Activated B cell treated with CpG ODN at 0.5 μM for 24 hours (primary cell): ENCODE measurements at regions not wholly inside any gene's neighbourhood (a gene's known extent, or its start where the extent isn't known, plus 50 kb on each side); places are given as distances from the start of the nearest gene placed in this dataset.

Experiments used
- ATAC-seq: fragments of 200-7000 bp; cut with Tn5 transposase; one replicate; pipeline ENCODE4 v1.10.0; 2021; ENCODE audit warnings: low read depth, mild to moderate bottlenecking, moderate library complexity
- CTCF ChIA-PET: fragments of 350-600 bp; sonication (Branson Sonifier 250); formaldehyde crosslinking; loops from one replicate; lab custom pipeline; 2021; ENCODE audit warnings: antibody characterized with exemption; lab: Charles Lee
- POLR2A ChIA-PET: fragments of 350-600 bp; sonication (Branson Sonifier 250); formaldehyde crosslinking; loops from one replicate; lab custom pipeline; 2021; ENCODE audit warnings: antibody characterized with exemption; lab: Charles Lee
- DNase-seq: peaks from one replicate; pipeline ENCODE4 v3.0.0; 2022
- H3K27ac Mint-ChIP-seq: one replicate; pipeline ENCODE4 v1.8.0; 2020; ENCODE audit warnings: mixed read lengths
- H3K27me3 Mint-ChIP-seq: one replicate; pipeline ENCODE4 v1.8.0; 2021; ENCODE audit warnings: mixed read lengths
- H3K36me3 Mint-ChIP-seq: one replicate; pipeline ENCODE4 v1.8.0; 2021; ENCODE audit warnings: low read depth, mixed read lengths
- H3K4me1 Mint-ChIP-seq: one replicate; pipeline ENCODE4 v1.8.0; 2021; ENCODE audit warnings: mixed read lengths
- H3K4me3 Mint-ChIP-seq: one replicate; pipeline ENCODE4 v1.8.0; 2020; ENCODE audit warnings: mild to moderate bottlenecking, mixed read lengths
- H3K9me3 Mint-ChIP-seq: one replicate; pipeline ENCODE4 v1.8.0; 2020; ENCODE audit warnings: mixed read lengths
- CTCF ChIP-seq: fragments of 200-600 bp; IDR thresholded peaks from one replicate; pipeline ENCODE4 v1.8.0; 2022; ENCODE audit warnings: antibody characterized with exemption, mild to moderate bottlenecking
- intact Hi-C: fragments of 100-400 bp; cut with micrococcal nuclease; formaldehyde crosslinking; loops from one replicate; pipeline ENCODE4 v1.15.1; 2024

- no peak for ATAC-seq
- no peaks in the 10 kb centered on the region for H3K36me3 Mint-ChIP-seq
- no peak overlapping the region for H3K4me3 Mint-ChIP-seq
- H3K4me1 Mint-ChIP-seq = no peaks in the 10 kb centered on the region
- intact Hi-C loops = no loop called here
- DNase-seq = no peak
- no peak for TF ChIP-seq CTCF
- no peak overlapping the region for H3K27ac Mint-ChIP-seq
- H3K9me3 Mint-ChIP-seq = peaks cover 4% of the 10 kb centered on the region
- H3K27me3 Mint-ChIP-seq = no peaks in the 10 kb centered on the region
- ChIA-PET CTCF (no interaction called here), POLR2A (no interaction called here)
Measured at GRCh38 chr2:215507836-215508235, 72.0 kb upstream of the FN1 start.

GRCh38 chr2:215507136-215507535, 71.3 kb upstream of the FN1 start:
- ATAC-seq (no peak), DNase-seq (no peak)
- CTCF ChIA-PET = no interaction called here
- H3K36me3 Mint-ChIP-seq = no peaks in the 10 kb centered on the region
- no peaks in the 10 kb centered on the region for H3K4me1 Mint-ChIP-seq
- no peak for TF ChIP-seq CTCF
- H3K9me3 Mint-ChIP-seq = peaks cover 4% of the 10 kb centered on the region
- POLR2A ChIA-PET = no interaction called here
- no peaks in the 10 kb centered on the region for H3K27me3 Mint-ChIP-seq
- H3K4me3 Mint-ChIP-seq = no peak overlapping the region
- no peak overlapping the region for H3K27ac Mint-ChIP-seq
- intact Hi-C loops = no loop called here

DNA sequence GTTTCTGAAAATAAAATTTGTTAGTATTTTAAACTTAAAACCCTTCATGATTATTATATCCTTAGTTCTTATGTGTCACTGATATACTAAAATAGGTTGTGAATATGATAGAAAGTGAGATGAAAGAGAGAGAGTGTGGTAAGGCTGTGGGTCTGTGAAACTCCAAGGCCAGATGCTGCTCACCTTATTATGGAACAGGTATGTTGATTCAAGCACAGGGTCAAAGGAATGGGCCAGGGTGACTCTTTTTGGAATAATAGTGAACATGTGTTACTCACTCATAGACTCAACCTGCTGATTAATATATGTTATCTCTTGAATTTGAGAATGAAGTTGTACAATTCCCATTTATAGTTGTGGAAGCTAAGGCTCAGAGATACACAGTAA, 70.7 kb upstream of the FN1 start:
- Mint-ChIP-seq H3K4me3 (no peak overlapping the region), H3K27ac (no peak overlapping the region), H3K4me1 (no peaks in the 10 kb centered on the region), H3K9me3 (peaks cover 4% of the 10 kb centered on the region), H3K36me3 (no peaks in the 10 kb centered on the region), H3K27me3 (no peaks in the 10 kb centered on the region)
- intact Hi-C loops = no loop called here
- TF ChIP-seq CTCF = no peak
- POLR2A ChIA-PET = no interaction called here
- ATAC-seq (no peak), DNase-seq (no peak)
- CTCF ChIA-PET = no interaction called here

DNA sequence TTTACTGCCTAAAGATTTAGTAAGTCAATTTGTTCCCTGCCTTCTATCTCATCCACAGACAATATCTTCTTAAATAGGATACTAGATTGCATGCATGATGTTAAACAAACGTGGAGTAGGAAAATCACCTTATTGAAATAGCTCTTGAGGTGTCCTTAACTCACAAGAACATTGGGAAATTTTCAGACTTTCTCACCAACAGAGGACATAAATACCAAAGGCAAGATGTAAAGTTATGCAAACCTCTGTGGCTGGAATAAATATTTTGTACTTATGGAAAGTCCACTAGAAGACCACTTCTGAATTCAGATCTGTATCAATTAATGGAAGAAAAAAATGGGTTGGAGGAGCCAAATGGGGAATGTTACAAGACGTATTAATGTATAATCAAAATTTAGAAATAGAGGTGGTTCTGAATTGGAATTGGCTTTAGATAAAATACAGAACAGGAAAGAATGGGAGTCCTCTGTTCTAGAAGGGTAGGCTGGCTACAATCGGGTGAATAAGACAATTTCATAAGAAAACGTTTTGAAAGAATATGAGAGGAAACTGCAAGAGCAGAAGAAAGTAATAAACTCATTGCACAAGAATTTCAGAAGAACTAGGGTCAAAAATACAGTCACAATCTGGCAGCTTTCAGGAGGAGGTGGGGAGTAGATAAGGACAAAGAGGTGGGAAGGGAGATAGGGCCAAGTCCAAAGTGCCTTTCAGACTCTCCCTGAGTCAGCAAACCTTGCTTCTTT, 69.3 kb upstream of the FN1 start:
- no peak for ATAC-seq
- intact Hi-C loops = no loop called here

GRCh38 chr2:215504547-215504946, 68.7 kb upstream of the FN1 start:
- intact Hi-C loops = no loop called here
- ATAC-seq (no peak), DNase-seq (no peak)
- H3K36me3 Mint-ChIP-seq = no peaks in the 10 kb centered on the region
- ChIA-PET CTCF (no interaction called here), POLR2A (no interaction called here)
- no peaks in the 10 kb centered on the region for H3K27me3 Mint-ChIP-seq
- H3K27ac Mint-ChIP-seq = no peak overlapping the region
- H3K9me3 Mint-ChIP-seq = no peaks in the 10 kb centered on the region
- no peak overlapping the region for H3K4me3 Mint-ChIP-seq
- H3K4me1 Mint-ChIP-seq = no peaks in the 10 kb centered on the region
- TF ChIP-seq CTCF = no peak

More for the DNA sequence above, 69.3 kb upstream of the FN1 start:
- ChIA-PET POLR2A (no interaction called here), CTCF (no interaction called here)
- Mint-ChIP-seq H3K27me3 (no peaks in the 10 kb centered on the region), H3K9me3 (peaks cover 4% of the 10 kb centered on the region), H3K4me1 (no peaks in the 10 kb centered on the region), H3K27ac (no peak overlapping the region), H3K4me3 (no peak overlapping the region), H3K36me3 (no peaks in the 10 kb centered on the region)
- no peak for TF ChIP-seq CTCF
- no peak for DNase-seq
